DMS79 treated with DMSO at 0.1 percent for 48 hours (cell line): ENCODE measurements at regions not wholly inside any gene's neighbourhood (a gene's known extent, or its start where the extent isn't known, plus 50 kb on each side); places are given as distances from the start of the nearest gene placed in this dataset.
A peak's percentile ranks its signal among the peaks of the same experiment; 100 is the strongest.

Experiments used
- DNase-seq: peaks from one replicate; lab custom pipeline; 2025; lab: John Stamatoyannopoulos, UW

GRCh38 chr12:18207266-18207665 is 54.1 kb upstream of the PIK3C2G start:
- DNase-seq, result no peak

DNA sequence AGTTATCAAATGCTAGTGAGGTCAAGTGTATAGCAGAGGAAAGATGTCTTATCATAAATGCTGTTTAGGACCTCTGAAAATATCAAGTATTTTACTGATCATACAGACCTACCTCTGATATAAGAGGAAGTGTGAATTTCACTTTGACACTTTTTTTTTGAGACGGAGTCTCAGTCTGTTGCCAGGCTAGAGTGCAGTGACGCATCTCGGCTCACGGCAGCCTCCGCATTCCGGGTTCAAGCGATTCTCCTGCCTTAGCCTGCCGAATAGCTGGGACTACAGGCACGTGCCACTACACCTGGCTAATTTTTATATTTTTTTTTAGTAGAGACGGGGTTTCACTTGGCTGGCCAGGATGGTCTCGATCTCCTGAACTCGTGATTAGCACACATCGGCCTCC is 55.1 kb upstream of the PIK3C2G start:
- DNase-seq, result no peak

DNA sequence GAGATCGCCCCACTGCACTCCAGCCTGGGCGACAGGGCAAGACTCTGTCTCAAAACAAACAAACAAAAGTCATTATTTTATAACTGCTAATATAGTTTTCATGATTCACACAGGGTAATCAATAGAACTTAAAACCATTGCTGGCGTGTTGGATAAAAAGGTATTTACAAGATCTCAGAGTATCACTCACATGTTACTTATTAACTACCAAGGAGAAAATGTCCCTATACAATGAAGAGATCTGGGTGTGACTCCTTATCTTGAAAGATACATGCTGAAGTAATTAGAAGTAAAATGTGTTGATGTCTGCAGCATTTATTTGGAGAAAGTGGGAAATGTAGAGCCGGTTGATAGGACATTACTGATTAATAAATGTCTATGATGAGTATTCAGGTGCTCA is 57.3 kb upstream of the PIK3C2G start:
- no peak for DNase-seq

GRCh38 chr12:18192119-18192518 is 69.2 kb upstream of the PIK3C2G start:
- DNase-seq, result no peak

GRCh38 chr12:18183141-18183540 is 78.2 kb upstream of the PIK3C2G start:
- DNase-seq, result no peak

DNA sequence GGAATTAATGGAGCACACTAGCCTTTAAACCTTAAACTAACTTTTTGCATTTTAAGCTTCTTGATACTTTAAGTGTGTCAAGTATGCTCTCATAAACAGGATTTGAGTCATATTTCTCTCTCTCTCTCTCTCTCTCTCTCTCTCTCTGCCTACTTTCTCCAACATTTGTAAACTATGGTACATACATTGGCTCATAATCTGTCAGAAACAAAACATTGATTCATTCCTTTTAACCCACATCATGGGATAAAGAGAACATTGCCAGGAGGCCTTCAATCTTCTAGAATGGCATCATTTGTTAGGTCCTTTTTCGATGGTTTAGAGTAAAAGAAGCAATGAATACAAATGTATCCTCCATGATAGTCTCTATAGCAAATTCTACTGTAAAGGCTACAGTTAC is 81.6 kb upstream of the RERGL start:
- no peak for DNase-seq

GRCh38 chr12:18168016-18168415 is 78.0 kb upstream of the RERGL start:
- no peak for DNase-seq

GRCh38 chr12:18165889-18166288 is 75.9 kb upstream of the RERGL start:
- DNase-seq, result no peak

DNA sequence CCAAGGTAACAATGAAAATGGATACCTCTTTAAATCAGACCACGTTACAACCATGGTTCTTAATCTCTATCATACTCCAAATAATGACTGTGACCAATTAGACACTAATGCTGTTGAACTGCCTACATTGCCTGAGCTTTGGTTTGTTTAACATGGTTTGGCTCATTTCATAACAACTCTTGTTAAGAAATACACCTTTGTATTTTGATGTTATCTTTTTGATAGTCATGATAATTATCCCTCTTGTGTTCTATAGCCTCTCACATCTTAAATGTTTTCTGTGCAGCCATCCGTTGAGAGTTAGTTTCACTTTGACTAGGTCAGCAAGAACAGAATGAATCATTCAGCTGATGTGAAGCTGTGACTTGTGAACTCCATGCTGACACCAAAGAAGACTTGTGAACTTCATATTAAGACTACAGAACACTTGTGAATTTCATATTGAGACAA is 75.5 kb upstream of the RERGL start:
- DNase-seq, result peak; percentile 96

DNA sequence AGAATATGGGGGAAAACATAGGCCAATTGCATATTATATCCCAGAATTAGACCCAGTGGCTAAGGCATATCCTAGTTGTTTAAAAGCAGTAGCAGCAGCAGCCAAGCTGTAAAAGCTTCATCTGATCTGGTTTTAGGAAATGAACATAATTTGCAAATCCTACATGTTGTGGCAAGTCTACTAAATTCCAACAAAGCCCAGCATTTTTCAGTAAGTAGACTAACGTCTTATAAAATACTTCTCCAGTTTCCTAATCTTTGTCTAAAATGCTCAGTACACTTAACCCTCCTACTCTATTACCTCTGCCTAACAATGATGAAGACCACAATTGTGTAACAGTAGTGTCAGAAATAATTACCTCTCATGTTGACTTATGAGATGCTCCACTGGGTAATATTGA is 70.9 kb upstream of the RERGL start:
- DNase-seq, result no peak

- DNase-seq, result no peak
These were observed 69.0 kb upstream of the RERGL start for GRCh38 chr12:18158774-18159557.

DNA sequence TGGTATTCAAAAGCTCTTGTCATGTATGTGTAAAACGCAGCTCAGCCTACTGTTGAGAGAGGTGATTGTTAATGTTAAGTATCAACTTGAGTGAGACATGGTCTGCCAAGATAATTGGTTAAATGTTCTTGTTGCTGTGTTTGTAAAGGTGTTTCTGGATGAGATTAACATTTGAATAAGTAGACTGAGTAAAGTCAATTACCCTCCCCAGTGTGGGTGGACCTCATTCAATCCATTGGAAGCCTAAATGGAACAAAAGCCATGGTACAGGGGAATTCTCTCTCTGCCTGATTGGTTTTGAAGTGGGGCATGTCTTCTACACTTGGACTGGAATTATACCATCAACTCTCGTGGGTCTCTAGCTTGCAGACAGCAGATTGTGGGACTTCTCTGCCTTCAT is 63.8 kb upstream of the RERGL start:
- peak; percentile 98 for DNase-seq

DNA sequence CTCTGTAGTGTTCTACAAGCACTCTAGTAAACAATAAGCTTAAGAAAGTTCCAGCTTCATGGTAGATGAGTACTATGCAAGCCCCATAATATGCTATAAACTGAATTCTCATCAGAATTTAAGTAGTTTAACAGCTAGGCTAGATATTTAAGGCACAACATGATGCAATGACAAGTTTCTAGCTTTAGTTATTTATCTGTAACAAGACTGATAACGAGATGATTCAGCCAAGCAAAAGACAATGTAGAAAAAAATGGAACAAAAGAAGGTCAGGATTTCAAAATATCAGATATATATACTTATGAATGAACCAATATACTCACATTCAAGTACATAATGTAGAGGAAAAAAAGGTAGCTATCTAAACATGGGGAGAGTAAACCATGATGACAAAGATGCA is 61.0 kb upstream of the RERGL start:
- DNase-seq, result no peak

DNA sequence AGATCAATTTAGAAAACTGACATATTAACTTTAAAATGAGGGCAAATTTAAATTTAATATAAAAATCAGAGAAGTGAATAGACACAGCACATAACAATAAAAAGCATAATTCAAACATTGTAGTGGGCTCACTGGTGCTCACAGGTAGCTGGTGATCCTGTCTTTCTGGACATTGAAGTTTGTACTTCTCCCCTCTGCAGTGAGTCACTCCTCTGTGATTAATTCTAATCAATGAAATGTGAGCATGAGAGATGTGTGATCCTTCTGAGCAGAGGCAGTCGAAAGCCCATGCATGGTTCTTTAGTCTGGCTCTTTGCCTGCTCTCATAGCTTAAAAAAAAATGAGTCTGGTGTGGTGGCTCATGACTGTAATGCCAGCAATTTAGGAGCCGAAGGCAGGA is 59.0 kb upstream of the RERGL start:
- no peak for DNase-seq

DNA sequence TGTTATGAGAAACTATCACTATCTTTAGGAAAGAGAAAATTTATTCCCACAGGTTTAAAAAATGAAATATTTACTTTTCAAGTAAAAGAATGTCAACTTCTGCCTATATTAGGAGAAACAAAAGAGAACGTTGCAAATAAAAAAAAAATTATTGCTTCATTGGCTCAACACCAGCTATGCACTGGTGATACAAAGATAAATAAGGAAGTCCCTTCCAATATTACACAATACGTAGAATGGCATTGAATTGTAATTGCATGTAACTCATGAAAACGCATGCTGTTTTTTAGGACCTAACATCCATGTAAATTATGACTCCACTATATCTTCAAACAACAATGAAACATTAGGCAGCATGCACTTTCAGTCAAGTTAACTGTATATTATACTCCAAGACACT is 56.4 kb upstream of the RERGL start:
- no peak for DNase-seq

DNA sequence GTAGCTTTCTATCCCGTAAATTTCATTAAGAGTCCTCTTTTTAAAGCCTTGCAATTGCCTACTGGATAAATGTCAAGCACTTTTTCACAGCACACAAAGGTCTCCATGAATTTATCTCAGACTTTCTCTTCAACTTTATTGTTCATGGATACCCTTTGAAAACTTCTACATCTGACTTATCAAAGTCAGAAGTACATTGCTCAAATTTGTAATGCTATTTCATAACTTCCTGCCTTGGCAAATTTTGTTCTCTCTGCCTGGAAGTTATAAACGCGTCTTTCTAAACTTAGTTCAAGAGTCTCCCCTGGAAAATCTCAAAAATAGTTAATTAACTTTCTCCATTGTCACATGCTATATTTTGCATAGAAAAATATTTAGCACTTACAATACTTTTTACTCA is 55.9 kb upstream of the RERGL start:
- no peak for DNase-seq

- DNase-seq, result peak; percentile 89
These were observed 51.3 kb upstream of the RERGL start for GRCh38 chr12:18141048-18141982.

DNA sequence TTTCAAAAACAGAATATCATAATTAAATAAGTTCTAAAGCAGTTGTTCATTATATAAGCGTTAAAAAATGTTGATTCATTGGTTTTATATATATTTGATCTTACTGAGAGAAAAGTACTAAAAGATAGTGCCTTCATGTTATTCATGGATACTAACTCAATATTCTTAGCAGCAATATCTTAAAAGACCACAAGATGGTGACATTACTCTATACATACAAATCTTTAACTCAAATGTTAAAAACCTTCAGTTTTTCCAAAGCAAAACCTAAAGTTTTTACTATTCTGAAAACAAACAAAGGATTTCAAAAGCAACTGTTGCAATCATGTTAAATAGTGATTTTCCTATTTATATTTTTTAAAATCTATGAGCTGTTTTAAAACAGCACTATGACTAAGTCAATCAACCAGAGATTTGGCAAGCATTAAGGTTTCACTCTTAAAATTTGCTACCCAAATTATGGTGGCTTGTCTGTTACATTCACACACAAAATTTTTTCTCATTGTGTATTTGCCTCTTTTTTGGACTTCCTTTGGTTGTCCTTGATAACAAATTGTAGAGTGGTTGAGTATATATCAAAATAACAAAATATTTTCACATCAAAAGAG is 50.1 kb upstream of the RERGL start:
- DNase-seq, result peak; percentile 61
